Vagina (tissue), 2 donors: ENCODE measurements at regions not wholly inside any gene's neighbourhood (a gene's known extent, or its start where the extent isn't known, plus 50 kb on each side); places are given as distances from the start of the nearest gene placed in this dataset.

ENCODE experiments used
- CTCF ChIP-seq, 3 experiments: fragments of 450-650 bp in 2 of 3; fragments of 200-600 bp in 1 of 3; sonication (generic) in 1 of 3; IDR thresholded peaks; one replicate each; pipeline ENCODE4 v1.5.1; 2017 to 2019; ENCODE audit warnings: antibody characterized with exemption in 3 of 3, mild to moderate bottlenecking in 2 of 3, moderate library complexity in 2 of 3
- POLR2A ChIP-seq, 2 donors: fragments of 450-650 bp; IDR thresholded peaks; one replicate each; pipeline ENCODE4 v1.6.1; 2017; ENCODE audit warnings: antibody characterized with exemption in 2 of 2, mild to moderate bottlenecking in 2 of 2, moderate library complexity in 2 of 2
- POLR2AphosphoS5 ChIP-seq, 2 donors: sonication (generic); formaldehyde crosslinking; IDR thresholded peaks; one replicate each; pipeline ENCODE4 v1.9.0; 2017; ENCODE audit warnings: antibody characterized with exemption in 2 of 2, mild to moderate bottlenecking in 2 of 2, low read depth in 1 of 2; ENCODE audit not compliant: insufficient read depth in 1 of 2

DNA sequence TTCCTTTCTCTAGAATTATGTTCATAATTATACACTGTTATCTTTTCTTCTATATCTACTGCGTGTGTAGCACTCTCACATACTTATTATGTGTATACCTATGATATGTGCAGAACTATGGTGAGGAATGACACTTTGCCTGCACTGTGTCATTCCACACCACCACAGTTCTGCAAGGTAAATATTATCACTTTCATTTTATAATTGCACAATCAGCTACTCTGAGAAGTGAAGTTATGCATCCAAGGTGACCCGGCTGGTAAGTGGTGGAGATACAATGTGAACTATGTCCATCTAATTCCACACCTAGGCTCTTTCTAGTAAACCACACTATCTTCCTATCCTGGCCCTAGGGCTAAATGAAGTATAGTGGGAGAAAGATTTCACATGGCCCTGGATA, 170.1 kb upstream of the ATP10B start:
- no peak for TF ChIP-seq CTCF (IDR thresholded peaks at IDR 0.05)
- no peak for TF ChIP-seq POLR2A (IDR thresholded peaks at IDR 0.05)
- no peak for TF ChIP-seq POLR2AphosphoS5 (IDR thresholded peaks at IDR 0.05; ENCODE audit: insufficient read depth in 1 of 2, low read depth in 1 of 2)
